H1 (cell line): ENCODE measurements at regions not wholly inside any gene's neighbourhood (a gene's known extent, or its start where the extent isn't known, plus 50 kb on each side); places are given as distances from the start of the nearest gene placed in this dataset.

ENCODE experiments used
- CTCF ChIA-PET: fragments of 300-600 bp; sonication (Branson Sonifier 250); formaldehyde crosslinking; loops from one replicate; lab custom pipeline; 2021; ENCODE audit not compliant: partially characterized antibody; lab: Charles Lee
- POLR2A ChIA-PET: fragments of 300-600 bp; sonication (Branson Sonifier 250); formaldehyde crosslinking; loops from one replicate; lab custom pipeline; 2021; ENCODE audit warnings: inconsistent platforms; ENCODE audit not compliant: partially characterized antibody; lab: Charles Lee
- DNase-seq, 2 experiments: peaks; one replicate each; pipeline versions ENCODE4 v3.0.0 to v3.0.0-alpha.2; 2010 to 2022; ENCODE audit warnings: low spot score in 2 of 2, low read depth in 1 of 2, mixed read lengths in 1 of 2
- FAIRE-seq: peaks from 2 replicates; lab custom pipeline; 2011; peaks lifted over from hg19 to GRCh38; lab: Jason Lieb, UNC
- H2AFZ ChIP-seq: 2 replicates; pipeline ENCODE4 v1.8.1; 2012; ENCODE audit warnings: low read length, inconsistent platforms
- H2AK5ac ChIP-seq: 2 replicates; pipeline ENCODE4 v1.6.1; 2013; ENCODE audit warnings: low read depth, low read length
- H2BK120ac ChIP-seq: replicated peaks from 2 replicates; pipeline ENCODE3; 2013; ENCODE audit warnings: low read depth, low read length, inconsistent platforms
- H2BK12ac ChIP-seq: 2 replicates; pipeline ENCODE4 v1.6.1; 2013; ENCODE audit warnings: low read depth, low read length
- H2BK15ac ChIP-seq: 2 replicates; pipeline ENCODE4 v1.6.1; 2013; ENCODE audit warnings: low read length
- H2BK20ac ChIP-seq: 2 replicates; pipeline ENCODE4 v1.6.1; 2013; ENCODE audit warnings: low read length
- H2BK5ac ChIP-seq: 2 replicates; pipeline ENCODE4 v1.6.1; 2013; ENCODE audit warnings: low read depth, low read length
- H3K14ac ChIP-seq: 2 replicates; pipeline ENCODE4 v1.6.1; 2013; ENCODE audit warnings: inconsistent platforms; ENCODE audit not compliant: insufficient read length
- H3K18ac ChIP-seq: 2 replicates; pipeline ENCODE4 v1.6.1; 2013; ENCODE audit warnings: low read length; ENCODE audit errors: extremely low read depth
- H3K23ac ChIP-seq: 2 replicates; pipeline ENCODE4 v1.6.1; 2013; ENCODE audit warnings: inconsistent platforms; ENCODE audit not compliant: insufficient read length
- H3K23me2 ChIP-seq: 2 replicates; pipeline ENCODE4 v1.6.1; 2013; ENCODE audit warnings: low read depth, low read length
- H3K27ac ChIP-seq: 2 replicates; pipeline ENCODE4 v1.6.1; 2011; ENCODE audit warnings: low read depth, low read length, inconsistent platforms
- H3K27me3 ChIP-seq, 4 experiments: replicated peaks in 1 of 4; 1 replicate in 1 of 4; 2 replicates in 3 of 4; pipeline versions ENCODE4 v1.6.1 to v1.8.1; 2011 to 2013; ENCODE audit warnings: low read length in 3 of 4, mild to moderate bottlenecking in 3 of 4, inconsistent platforms in 2 of 4, mixed read lengths in 2 of 4, moderate library complexity in 1 of 4; ENCODE audit not compliant: control insufficient read depth in 3 of 4, insufficient read depth in 3 of 4; ENCODE audit errors: extremely low read depth in 1 of 4
- H3K36me3 ChIP-seq, 4 experiments: 2 replicates each; pipeline versions ENCODE4 v1.6.1 to v1.8.1; 2011 to 2013; ENCODE audit warnings: mild to moderate bottlenecking in 4 of 4, low read length in 3 of 4, moderate library complexity in 2 of 4, control low read depth in 1 of 4, inconsistent platforms in 1 of 4; ENCODE audit not compliant: insufficient read depth in 4 of 4, control insufficient read depth in 2 of 4
- H3K4ac ChIP-seq: replicated peaks from 2 replicates; pipeline ENCODE3; 2013; ENCODE audit warnings: low read length, low read depth, mixed read lengths, inconsistent platforms; ENCODE audit not compliant: insufficient read length
- H3K4me1 ChIP-seq, 4 experiments: replicated peaks in 1 of 4; 1 replicate in 1 of 4; 2 replicates in 3 of 4; pipeline versions ENCODE4 v1.6.1 to v1.8.1; 2011 to 2013; ENCODE audit warnings: low read length in 3 of 4, inconsistent platforms in 2 of 4, mixed read lengths in 1 of 4; ENCODE audit not compliant: insufficient read depth in 4 of 4, control insufficient read depth in 3 of 4
- H3K4me2 ChIP-seq, 2 experiments: 2 replicates each; pipeline versions ENCODE4 v1.6.1 to v1.8.1; 2011 to 2013; ENCODE audit warnings: low read depth in 2 of 2, low read length in 2 of 2, control low read depth in 1 of 2, inconsistent platforms in 1 of 2, mild to moderate bottlenecking in 1 of 2; ENCODE audit not compliant: insufficient read depth in 1 of 2
- H3K4me3 ChIP-seq, 4 experiments: fragments of 200-600, 300-600 bp in 1 of 4; sonication (generic), shearing (Covaris generic), sonication (Bioruptor Twin) in 1 of 4; 2 replicates each; pipeline versions ENCODE4 v1.5.1 to v1.8.1; 2011 to 2016; ENCODE audit warnings: low read length in 4 of 4, low read depth in 3 of 4, control low read depth in 2 of 4, inconsistent platforms in 2 of 4, mild to moderate bottlenecking in 2 of 4, mixed read lengths in 1 of 4, moderate library complexity in 1 of 4; ENCODE audit not compliant: insufficient read depth in 2 of 4; ENCODE audit errors: extremely low read depth in 1 of 4
- H3K56ac ChIP-seq: replicated peaks from 2 replicates; pipeline ENCODE3; 2013; ENCODE audit warnings: low read depth, mild to moderate bottlenecking, mixed read lengths, low read length, inconsistent platforms; ENCODE audit not compliant: insufficient read length
- H3K79me1 ChIP-seq: 2 replicates; pipeline ENCODE4 v1.6.1; 2013; ENCODE audit warnings: low read depth, low read length, control low read depth
- H3K79me2 ChIP-seq, 2 experiments: 2 replicates each; pipeline versions ENCODE4 v1.6.1 to v1.8.1; 2012 to 2013; ENCODE audit warnings: low read length in 2 of 2, mild to moderate bottlenecking in 2 of 2, inconsistent platforms in 1 of 2; ENCODE audit not compliant: insufficient read depth in 2 of 2, control insufficient read depth in 1 of 2
- H3K9ac ChIP-seq, 4 experiments: replicated peaks in 1 of 4; 1 replicate in 1 of 4; 2 replicates in 3 of 4; pipeline versions ENCODE4 v1.6.1 to v1.8.1; 2011 to 2013; ENCODE audit warnings: low read depth in 3 of 4, low read length in 3 of 4, control low read depth in 2 of 4, mild to moderate bottlenecking in 2 of 4, moderate library complexity in 2 of 4, inconsistent platforms in 1 of 4; ENCODE audit errors: extremely low read depth in 1 of 4
- H3K9me3 ChIP-seq, 2 experiments: 2 replicates each; pipeline versions ENCODE4 v1.6.1 to v1.8.1; 2012 to 2013; ENCODE audit warnings: mild to moderate bottlenecking in 2 of 2, moderate library complexity in 2 of 2, control low read depth in 1 of 2, inconsistent platforms in 1 of 2, low read depth in 1 of 2, low read length in 1 of 2, mixed read lengths in 1 of 2; ENCODE audit not compliant: insufficient read depth in 2 of 2
- H4K20me1 ChIP-seq, 2 experiments: replicated peaks in 1 of 2; 2 replicates each; pipeline versions ENCODE3 to v1.8.1; 2011 to 2013; ENCODE audit warnings: inconsistent platforms in 2 of 2, low read length in 2 of 2, mild to moderate bottlenecking in 1 of 2; ENCODE audit not compliant: insufficient read depth in 2 of 2, control insufficient read depth in 1 of 2
- H4K5ac ChIP-seq: 2 replicates; pipeline ENCODE4 v1.6.1; 2013; ENCODE audit warnings: low read length, low read depth, mixed read lengths, inconsistent platforms; ENCODE audit not compliant: insufficient read length
- H4K8ac ChIP-seq: 2 replicates; pipeline ENCODE4 v1.8.0; 2013; ENCODE audit warnings: mild to moderate bottlenecking, moderate library complexity, low read length, inconsistent platforms; ENCODE audit not compliant: insufficient read depth; ENCODE audit errors: extremely low read depth
- H4K91ac ChIP-seq: replicated peaks from 2 replicates; pipeline ENCODE3; 2013; ENCODE audit warnings: low read length, mixed read lengths, inconsistent platforms; ENCODE audit not compliant: insufficient read length
- CBX5 ChIP-seq: fragments of 300-800, 300-1000 bp; sonication (generic); IDR thresholded peaks from 2 replicates; pipeline ENCODE4 v1.7.1; 2016; ENCODE audit warnings: antibody characterized with exemption, low read length, low read depth
- CREB1 ChIP-seq: IDR thresholded peaks from 2 replicates; pipeline ENCODE4 v1.6.1; 2012; ENCODE audit warnings: inconsistent platforms
- HDAC6 ChIP-seq: IDR thresholded peaks from one replicate; pipeline ENCODE4 v1.7.1; 2012; ENCODE audit warnings: low read depth, mild to moderate bottlenecking, inconsistent platforms, low read length, moderate library complexity
- KDM5A ChIP-seq: fragments of 200-600 bp; IDR thresholded peaks from 2 replicates; pipeline ENCODE4 v1.7.1; 2012; ENCODE audit warnings: mild to moderate bottlenecking, low read length, inconsistent platforms, mixed read lengths
- POLR2AphosphoS5 ChIP-seq: IDR thresholded peaks from 2 replicates; pipeline ENCODE4 v1.6.1; 2011; ENCODE audit warnings: low read depth, low read length
- SAP30 ChIP-seq: fragments of 300-600 bp; sonication (generic); IDR thresholded peaks from 2 replicates; pipeline ENCODE4 v1.7.1; 2012; ENCODE audit warnings: low read length, moderate library complexity, mild to moderate bottlenecking, inconsistent platforms; ENCODE audit not compliant: insufficient read depth, insufficient replicate concordance
- SP1 ChIP-seq: IDR thresholded peaks from 2 replicates; pipeline ENCODE4 v1.6.1; 2011; ENCODE audit warnings: low read depth, low read length
- TAF7 ChIP-seq: optimal IDR thresholded peaks from 2 replicates; pipeline ENCODE3; 2011; ENCODE audit warnings: low read depth, mild to moderate bottlenecking, inconsistent platforms, low read length, moderate library complexity, borderline replicate concordance
- TBP ChIP-seq: IDR thresholded peaks from 2 replicates; pipeline ENCODE4 v1.6.1; 2011; ENCODE audit warnings: low read depth, low read length, improper control_type of control experiment
- WGBS, 2 experiments: shearing (Covaris generic) in 1 of 2; methylation state at CpG; one replicate each; pipeline versions ENCODE4 v1.1.6 to v1.1.7; 2013 to 2015; ENCODE audit warnings: low lambda C conversion rate in 2 of 2, mixed read lengths in 2 of 2, inconsistent platforms in 1 of 2, low coverage in 1 of 2, missing lambda C conversion rate in 1 of 2; ENCODE audit not compliant: insufficient replicate concordance in 2 of 2, insufficient coverage in 1 of 2, insufficient read length in 1 of 2; ENCODE audit errors: extremely low coverage in 1 of 2, missing lambda C conversion rate in 1 of 2; 5-methylcytosine and 5-hydroxymethylcytosine counted together

GRCh38 chr9:2481216-2481615, 140.4 kb upstream of the VLDLR start:
- no peaks in the 10 kb centered on the region for H3K79me2 ChIP-seq
- no peaks in the 10 kb centered on the region for H3K27me3 ChIP-seq
- H3K23ac ChIP-seq: no peak overlapping the region
- no peaks in the 10 kb centered on the region for H3K79me1 ChIP-seq
- no peak overlapping the region for H4K5ac ChIP-seq
- no peak overlapping the region for H2BK12ac ChIP-seq
- no peak overlapping the region for H3K4me2 ChIP-seq
- WGBS, 2 experiments: 94% methylated on average over 3 of the region's 3 CpGs; no CpG with 5 or more reads in 1 of the 2 experiments
- no peaks in the 10 kb centered on the region for H3K36me3 ChIP-seq
- H2BK5ac ChIP-seq: no peak overlapping the region
- no peak overlapping the region for H2BK120ac ChIP-seq
- no peak overlapping the region for H3K18ac ChIP-seq
- no peak overlapping the region for H3K4ac ChIP-seq
- H2BK15ac ChIP-seq: no peak overlapping the region
- H4K20me1 ChIP-seq: no peaks in the 10 kb centered on the region
- DNase-seq (no peak), FAIRE-seq (no peak)
- no peak overlapping the region for H3K56ac ChIP-seq
- H3K14ac ChIP-seq: no peak overlapping the region
- no peak overlapping the region for H2BK20ac ChIP-seq
- H3K27ac ChIP-seq: no peak overlapping the region
- no peak overlapping the region for H3K4me3 ChIP-seq
- peaks cover 2% of the 10 kb centered on the region; the same call in 1 of the 2 replicates for H3K23me2 ChIP-seq
- ChIA-PET CTCF (no interaction called here), POLR2A (no interaction called here)
- no peak overlapping the region for H4K91ac ChIP-seq
- H4K8ac ChIP-seq: no peak overlapping the region
- H3K9me3 ChIP-seq: peaks cover 0 to 2% of the 10 kb centered on the region in 2 experiments; a peak in 1 of 4 replicates
- TF ChIP-seq KDM5A: no peak
- no peak for TF ChIP-seq CREB1
- TF ChIP-seq POLR2AphosphoS5: no peak
- no peak for TF ChIP-seq TAF7
- TF ChIP-seq HDAC6: no peak
- no peak for TF ChIP-seq SAP30
- no peak for TF ChIP-seq CBX5
- no peak for TF ChIP-seq TBP
- TF ChIP-seq SP1: no peak
- no peak overlapping the region for H2AK5ac ChIP-seq
- no peak overlapping the region for H3K9ac ChIP-seq
- no peaks in the 10 kb centered on the region for H3K4me1 ChIP-seq
- no peak overlapping the region for H2AFZ ChIP-seq
